Left lung (tissue), 4 donors: ENCODE measurements at regions not wholly inside any gene's neighbourhood (a gene's known extent, or its start where the extent isn't known, plus 50 kb on each side); places are given as distances from the start of the nearest gene placed in this dataset.

Experiments
- ATAC-seq: fragments of 200-7000 bp; cut with Tn5 transposase; one replicate; pipeline ENCODE4 v1.9.1; 2020; ENCODE audit warnings: moderate library complexity
- DNase-seq, 4 donors: peaks; one replicate each; pipeline ENCODE4 v3.0.0-alpha.2; 2013 to 2020
- H3K27ac ChIP-seq, 2 donors: fragments of 200-600 bp; sonication (generic) in 1 of 2; one replicate each; pipeline versions ENCODE4 v1.5.0 to v1.8.0; 2020 to 2021
- H3K27me3 ChIP-seq, 2 donors: fragments of 200-600 bp; sonication (generic) in 1 of 2; one replicate each; pipeline versions ENCODE4 v1.5.0 to v1.8.0; 2020 to 2021
- H3K36me3 ChIP-seq, 2 donors: fragments of 200-600 bp; sonication (generic) in 1 of 2; one replicate each; pipeline versions ENCODE4 v1.5.0 to v1.8.0; 2020 to 2021
- H3K4me1 ChIP-seq, 2 donors: fragments of 200-600 bp; one replicate each; pipeline ENCODE4 v1.8.0; 2021
- H3K4me3 ChIP-seq, 2 donors: fragments of 200-600 bp; sonication (generic) in 1 of 2; one replicate each; pipeline versions ENCODE4 v1.5.0 to v1.8.0; 2020 to 2021; ENCODE audit warnings: mild to moderate bottlenecking in 1 of 2
- H3K9me3 ChIP-seq, 2 donors: fragments of 200-600 bp; sonication (generic) in 1 of 2; one replicate each; pipeline versions ENCODE4 v1.5.0 to v1.8.0; 2020 to 2021
- intact Hi-C, 2 donors: fragments of 100-400 bp; cut with DNase I; formaldehyde crosslinking; loops; one replicate each; pipeline versions ENCODE4 v1.11.2 to v1.14.2; 2022
- TF ChIP-seq, protein P1 (sequence below), 2 donors: fragments of 200-600 bp; sonication (generic) in 1 of 2; IDR thresholded peaks; one replicate each; pipeline versions ENCODE4 v1.5.0 to v1.8.0; 2021; ENCODE audit warnings: antibody characterized with exemption in 2 of 2
- donor health status: DM: no; HTN: yes; CAD: no.
- donor health status: DM: no; HTN: no; CAD: no.

DNA sequence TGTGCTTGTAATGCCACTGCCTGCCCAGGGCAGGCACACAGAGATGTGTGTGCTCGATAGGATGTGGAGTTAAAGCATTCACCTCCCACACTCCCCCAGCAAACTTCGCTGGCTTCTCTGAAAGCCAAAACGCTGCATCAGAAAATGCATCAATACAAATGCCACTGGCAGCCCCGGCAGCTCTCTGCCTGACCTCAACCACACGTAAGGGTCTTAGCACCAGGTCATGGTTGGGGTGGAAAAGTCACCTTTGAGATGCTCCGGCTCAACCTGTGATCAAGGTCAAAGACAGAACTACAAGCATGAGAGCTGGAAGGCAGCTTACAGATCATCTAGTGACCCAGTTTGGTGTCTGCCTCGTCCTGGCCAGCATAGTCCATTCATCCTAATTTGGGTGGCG is 114.4 kb upstream of the NANOS1 start:
- Histone ChIP-seq H3K4me3 (no peak overlapping the region), H3K9me3 (no peaks in the 10 kb centered on the region), H3K4me1 (peaks cover 0 to 3% of the 10 kb centered on the region in 2 donors), H3K36me3 (no peaks in the 10 kb centered on the region), H3K27ac (no peak overlapping the region), H3K27me3 (no peaks in the 10 kb centered on the region)
- TF ChIP-seq, protein P1, sequence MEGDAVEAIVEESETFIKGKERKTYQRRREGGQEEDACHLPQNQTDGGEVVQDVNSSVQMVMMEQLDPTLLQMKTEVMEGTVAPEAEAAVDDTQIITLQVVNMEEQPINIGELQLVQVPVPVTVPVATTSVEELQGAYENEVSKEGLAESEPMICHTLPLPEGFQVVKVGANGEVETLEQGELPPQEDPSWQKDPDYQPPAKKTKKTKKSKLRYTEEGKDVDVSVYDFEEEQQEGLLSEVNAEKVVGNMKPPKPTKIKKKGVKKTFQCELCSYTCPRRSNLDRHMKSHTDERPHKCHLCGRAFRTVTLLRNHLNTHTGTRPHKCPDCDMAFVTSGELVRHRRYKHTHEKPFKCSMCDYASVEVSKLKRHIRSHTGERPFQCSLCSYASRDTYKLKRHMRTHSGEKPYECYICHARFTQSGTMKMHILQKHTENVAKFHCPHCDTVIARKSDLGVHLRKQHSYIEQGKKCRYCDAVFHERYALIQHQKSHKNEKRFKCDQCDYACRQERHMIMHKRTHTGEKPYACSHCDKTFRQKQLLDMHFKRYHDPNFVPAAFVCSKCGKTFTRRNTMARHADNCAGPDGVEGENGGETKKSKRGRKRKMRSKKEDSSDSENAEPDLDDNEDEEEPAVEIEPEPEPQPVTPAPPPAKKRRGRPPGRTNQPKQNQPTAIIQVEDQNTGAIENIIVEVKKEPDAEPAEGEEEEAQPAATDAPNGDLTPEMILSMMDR (IDR thresholded peaks at IDR 0.05): no peak
- intact Hi-C loops: no loop called here
- no peak for DNase-seq
- ATAC-seq: no peak

DNA sequence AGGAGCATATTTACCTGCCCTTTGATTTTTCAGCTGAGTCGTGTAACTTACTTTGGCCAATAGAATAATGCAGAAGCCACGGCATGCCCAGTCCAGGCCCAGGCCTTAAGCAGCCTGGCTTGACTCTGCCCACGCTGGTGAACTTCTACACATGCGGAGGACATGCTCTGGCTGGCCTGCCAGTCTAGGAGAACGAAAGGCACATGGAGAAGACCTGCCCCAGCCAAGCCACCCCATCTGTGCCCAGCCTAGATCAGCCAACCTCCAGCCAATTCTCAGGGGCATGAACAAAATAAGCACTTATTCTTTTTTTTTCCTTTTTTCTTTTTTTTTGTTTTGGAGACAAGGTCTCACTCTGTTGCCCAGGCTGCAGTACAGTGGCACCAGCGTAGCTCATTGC is 112.7 kb upstream of the NANOS1 start:
- ATAC-seq (no peak), DNase-seq (no peak)
- Histone ChIP-seq H3K4me3 (no peak overlapping the region), H3K9me3 (no peaks in the 10 kb centered on the region), H3K27ac (no peak overlapping the region), H3K4me1 (no peaks in the 10 kb centered on the region), H3K27me3 (no peaks in the 10 kb centered on the region), H3K36me3 (no peaks in the 10 kb centered on the region)
- intact Hi-C loops: no loop called here
- TF ChIP-seq, protein P1 (IDR thresholded peaks at IDR 0.05): no peak

GRCh38 chr10:118917701-118918100 is 111.8 kb upstream of the NANOS1 start:
- H3K36me3 ChIP-seq: no peaks in the 10 kb centered on the region
- no peaks in the 10 kb centered on the region for H3K27me3 ChIP-seq
- H3K4me3 ChIP-seq: no peak overlapping the region
- no peaks in the 10 kb centered on the region for H3K9me3 ChIP-seq
- DNase-seq: no peak
- no peak overlapping the region for H3K27ac ChIP-seq
- intact Hi-C loops: no loop called here
- ATAC-seq: no peak
- TF ChIP-seq, protein P1 (IDR thresholded peaks at IDR 0.05): no peak
- H3K4me1 ChIP-seq: no peaks in the 10 kb centered on the region

- no peak overlapping the region for H3K4me3 ChIP-seq
- ATAC-seq (no peak), DNase-seq (no peak)
- no peaks in the 10 kb centered on the region for H3K4me1 ChIP-seq
- TF ChIP-seq, protein P1 (IDR thresholded peaks at IDR 0.05): no peak
- no peak overlapping the region for H3K27ac ChIP-seq
- intact Hi-C loops: no loop called here
- no peaks in the 10 kb centered on the region for H3K27me3 ChIP-seq
- H3K36me3 ChIP-seq: no peaks in the 10 kb centered on the region
- no peaks in the 10 kb centered on the region for H3K9me3 ChIP-seq
These were observed 111.4 kb upstream of the NANOS1 start for GRCh38 chr10:118918116-118918515.

- Histone ChIP-seq H3K36me3 (no peaks in the 10 kb centered on the region), H3K27me3 (no peaks in the 10 kb centered on the region), H3K4me1 (no peaks in the 10 kb centered on the region), H3K9me3 (no peaks in the 10 kb centered on the region), H3K4me3 (no peak overlapping the region), H3K27ac (no peak overlapping the region)
- DNase-seq (no peak), ATAC-seq (no peak)
- TF ChIP-seq, protein P1 (IDR thresholded peaks at IDR 0.05): no peak
- intact Hi-C loops: no loop called here
These were observed 110.9 kb upstream of the NANOS1 start for GRCh38 chr10:118918587-118918986.
